HG02642 (cell line): ENCODE measurements at regions not wholly inside any gene's neighbourhood (a gene's known extent, or its start where the extent isn't known, plus 50 kb on each side); places are given as distances from the start of the nearest gene placed in this dataset.

ENCODE experiments used
- ATAC-seq: cut with Tn5 transposase; IDR thresholded peaks from one replicate; pipeline ENCODE4 v1.9.1; 2021; ENCODE audit warnings: mild to moderate bottlenecking; ENCODE audit not compliant: unreplicated experiment, poor library complexity

GRCh38 chr2:194618432-194618831, 1038.6 kb upstream of the SLC39A10 start:
- no peak for ATAC-seq

- ATAC-seq, result peak; percentile 80
These were observed 1040.7 kb upstream of the SLC39A10 start for GRCh38 chr2:194616334-194616733.

GRCh38 chr2:194610297-194610696, 1046.7 kb upstream of the SLC39A10 start:
- no peak for ATAC-seq

- ATAC-seq, result no peak
These were observed 1053.6 kb upstream of the SLC39A10 start for GRCh38 chr2:194603429-194603828.

DNA sequence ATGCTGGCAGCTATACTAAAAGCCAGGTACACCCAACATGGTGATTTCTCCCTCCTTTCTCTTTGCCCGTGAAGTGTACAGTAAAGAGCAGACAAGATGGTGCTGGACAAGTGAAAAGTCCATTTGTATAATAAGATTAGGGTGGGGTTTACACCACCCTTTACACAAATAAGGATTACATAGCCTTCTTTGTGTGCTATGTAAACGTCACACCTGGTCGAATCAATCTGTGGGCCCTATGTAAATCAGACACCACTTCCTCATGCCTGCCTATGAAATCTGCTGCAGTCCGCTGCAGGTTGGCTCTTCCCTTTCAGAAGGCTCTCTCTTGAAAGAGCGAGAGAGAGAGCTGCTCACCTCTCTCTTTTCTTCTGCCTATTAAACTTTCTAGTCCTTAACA, 1054.3 kb upstream of the SLC39A10 start:
- ATAC-seq, result no peak

GRCh38 chr2:194591192-194591591, 1065.8 kb upstream of the SLC39A10 start:
- ATAC-seq, result no peak

DNA sequence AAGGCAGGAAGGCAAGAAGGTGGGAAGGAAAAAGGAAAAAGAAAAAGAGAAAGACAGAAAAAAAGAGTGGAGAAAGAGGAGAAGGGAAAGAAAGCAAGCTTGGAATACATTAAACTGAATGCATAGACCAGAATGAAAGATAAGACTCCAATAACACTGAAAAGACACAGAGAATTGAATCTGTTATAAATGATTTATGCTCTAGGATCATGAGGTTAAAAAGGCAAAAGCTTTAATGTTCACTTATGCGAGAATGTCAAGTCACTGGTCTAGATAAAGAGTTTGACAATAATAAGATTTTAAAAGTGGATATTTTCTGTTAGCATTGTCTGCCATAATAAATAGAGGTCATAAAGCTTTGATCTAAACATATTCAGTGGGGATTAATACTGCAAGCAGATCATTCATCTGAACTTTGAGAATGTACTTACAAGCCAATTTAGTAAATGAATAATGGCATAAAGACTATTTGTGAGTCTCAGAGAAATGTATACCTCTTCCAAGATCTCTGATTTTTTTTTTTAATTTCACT, 1069.2 kb upstream of the SLC39A10 start:
- no peak for ATAC-seq

GRCh38 chr2:194567661-194568017, 1089.4 kb upstream of the SLC39A10 start:
- ATAC-seq, result peak; percentile 54

DNA sequence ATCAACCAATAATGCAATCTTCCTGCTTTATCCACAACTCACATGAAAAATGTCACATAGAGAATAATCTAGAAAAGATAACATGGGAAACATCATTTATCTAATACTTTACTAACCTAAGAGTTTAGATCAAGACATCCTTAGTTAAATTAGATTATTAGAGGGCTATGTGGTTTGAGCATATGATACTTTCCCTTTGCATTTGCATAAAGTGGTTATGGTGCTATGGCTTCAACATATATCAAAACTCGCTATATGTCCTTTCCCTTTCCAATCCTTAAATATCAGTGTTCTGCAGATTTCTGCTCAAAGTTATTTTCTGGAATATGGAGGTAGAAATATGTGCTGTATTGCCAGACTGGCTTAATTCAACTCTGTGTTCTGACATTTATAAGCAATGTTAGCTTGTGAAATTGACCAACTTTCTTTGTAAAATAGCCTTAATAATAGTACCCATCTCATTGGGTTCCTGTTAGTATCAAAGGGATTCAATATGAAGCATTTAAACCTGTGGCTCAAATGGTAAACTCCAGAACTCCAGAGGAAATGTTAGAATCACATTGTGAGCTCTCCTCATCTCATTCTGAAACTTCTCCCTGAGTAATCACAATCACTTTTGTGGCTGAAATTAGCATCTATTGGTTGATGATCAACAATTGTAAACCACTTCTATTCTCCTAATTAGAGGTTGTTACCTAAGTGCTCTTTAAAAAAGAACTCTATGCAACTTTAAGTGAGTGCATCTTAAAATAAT, 1089.9 kb upstream of the SLC39A10 start:
- ATAC-seq, result peak; percentile 93

- no peak for ATAC-seq
These were observed 1092.6 kb upstream of the SLC39A10 start for GRCh38 chr2:194564422-194564821.

DNA sequence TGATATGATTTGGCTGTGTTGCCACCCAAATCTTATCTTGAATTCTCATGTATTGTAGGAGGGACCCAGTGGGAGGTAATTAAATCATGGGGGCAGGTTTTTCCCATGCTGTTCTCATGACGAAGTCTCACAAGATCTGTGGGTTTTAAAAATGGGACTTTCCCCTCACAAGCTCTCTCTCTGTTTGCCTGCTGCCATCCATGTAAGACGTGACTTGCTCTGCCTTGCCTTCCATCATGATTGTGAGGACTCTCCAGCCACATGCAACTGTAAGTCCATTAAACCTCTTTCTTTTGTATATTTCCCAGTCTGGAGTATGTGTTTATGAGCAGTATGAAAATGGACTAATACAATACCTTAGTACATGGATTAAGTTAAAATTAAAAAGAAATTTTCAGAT, 1094.7 kb upstream of the SLC39A10 start:
- ATAC-seq, result no peak

DNA sequence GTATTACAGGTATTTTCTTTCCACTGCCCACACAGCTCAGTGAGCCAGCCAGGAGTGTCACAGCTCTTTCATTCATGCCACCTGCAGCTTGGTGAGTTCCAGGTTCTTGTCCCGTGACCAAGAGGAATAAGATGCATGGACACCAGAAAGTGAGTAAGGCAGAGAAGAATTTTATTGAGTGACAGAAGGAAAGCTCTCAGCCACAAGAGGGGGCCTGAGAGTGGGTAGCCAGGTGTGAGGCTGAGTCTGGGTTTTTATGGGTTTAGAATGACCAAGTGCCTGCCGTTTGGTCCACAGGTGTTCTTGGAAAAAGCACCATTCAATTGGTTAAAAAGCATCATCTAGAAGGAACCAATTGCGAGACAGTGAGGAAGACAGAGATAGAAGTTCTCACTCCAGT, 1097.1 kb upstream of the SLC39A10 start:
- no peak for ATAC-seq

- no peak for ATAC-seq
These were observed 1097.5 kb upstream of the SLC39A10 start for GRCh38 chr2:194559523-194559922.

DNA sequence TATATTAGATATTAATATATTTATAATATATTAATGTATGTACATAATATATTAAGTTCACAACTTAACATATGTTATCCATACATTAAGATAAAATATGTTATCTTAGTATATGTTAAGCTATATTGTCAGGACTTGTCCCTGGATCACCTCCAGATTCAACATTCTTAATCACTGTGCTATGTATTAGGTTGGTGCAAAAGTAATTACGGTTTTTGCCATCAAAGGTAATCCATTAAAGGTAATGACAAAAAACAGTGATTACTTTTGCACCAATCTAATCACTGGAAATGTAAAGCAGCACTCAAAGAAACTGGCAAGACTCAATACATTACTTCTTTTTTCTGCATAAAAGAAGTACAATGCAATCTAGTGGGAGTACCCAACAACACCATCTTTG, 1099.0 kb upstream of the SLC39A10 start:
- no peak for ATAC-seq

DNA sequence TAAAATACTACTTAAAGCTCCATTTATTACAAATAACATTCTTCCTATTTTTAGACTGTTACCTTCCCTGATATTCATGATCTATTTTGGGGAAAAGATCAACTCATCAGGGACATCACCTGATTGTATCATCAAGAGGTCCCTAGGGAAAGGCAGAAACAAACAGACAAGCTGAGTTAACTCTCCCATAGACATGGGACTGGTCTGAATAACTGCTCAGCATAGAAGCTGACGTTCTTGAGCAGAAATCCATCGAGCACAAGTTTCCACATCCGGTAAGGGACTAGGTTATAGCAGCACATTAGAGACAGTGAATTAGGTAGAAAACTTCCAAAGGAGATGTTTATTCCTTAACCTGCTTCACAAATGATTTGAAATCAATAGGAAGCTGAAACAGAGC, 1100.4 kb upstream of the SLC39A10 start:
- ATAC-seq, result no peak

GRCh38 chr2:194553980-194554379, 1103.0 kb upstream of the SLC39A10 start:
- ATAC-seq, result no peak

DNA sequence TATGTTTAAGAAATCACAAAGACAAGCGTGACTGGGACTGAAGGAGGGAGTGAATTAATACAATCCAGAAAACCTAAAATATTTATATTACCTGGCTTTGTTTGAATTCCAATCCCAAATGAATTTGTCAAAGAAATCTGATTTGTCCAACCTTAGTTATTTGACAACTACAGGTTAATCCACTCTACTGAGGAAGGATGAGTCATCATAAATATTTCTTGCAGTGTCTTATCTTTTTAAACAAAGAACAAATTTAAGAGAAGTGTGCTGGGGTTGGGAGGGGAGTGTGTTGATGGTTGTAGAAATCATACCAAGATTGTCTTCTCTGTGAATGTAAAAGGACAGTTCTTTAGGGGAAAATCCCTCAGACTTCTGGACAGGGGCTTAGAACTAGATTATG, 1106.3 kb upstream of the SLC39A10 start:
- no peak for ATAC-seq

GRCh38 chr2:194549387-194549786, 1107.6 kb upstream of the SLC39A10 start:
- ATAC-seq, result no peak

DNA sequence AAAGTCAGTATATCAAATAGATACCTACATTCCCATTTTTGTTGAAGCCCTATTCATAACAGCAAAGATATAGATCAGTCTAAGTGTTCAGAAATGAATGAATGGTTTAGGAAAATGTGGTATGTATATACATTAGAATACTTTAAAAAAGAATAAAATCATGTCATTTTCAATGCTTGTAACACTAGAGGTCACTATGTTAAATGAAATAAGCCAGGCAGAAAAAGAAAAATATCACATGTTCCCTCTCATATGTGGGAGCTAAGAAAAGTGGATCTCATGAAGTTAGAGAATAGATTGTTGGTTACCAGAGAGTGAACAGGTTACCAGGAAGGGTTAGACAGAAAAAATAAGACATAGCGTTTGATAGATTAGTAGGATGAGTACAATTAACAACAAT, 1111.0 kb upstream of the SLC39A10 start:
- no peak for ATAC-seq

GRCh38 chr2:194539425-194539824, 1117.6 kb upstream of the SLC39A10 start:
- no peak for ATAC-seq

DNA sequence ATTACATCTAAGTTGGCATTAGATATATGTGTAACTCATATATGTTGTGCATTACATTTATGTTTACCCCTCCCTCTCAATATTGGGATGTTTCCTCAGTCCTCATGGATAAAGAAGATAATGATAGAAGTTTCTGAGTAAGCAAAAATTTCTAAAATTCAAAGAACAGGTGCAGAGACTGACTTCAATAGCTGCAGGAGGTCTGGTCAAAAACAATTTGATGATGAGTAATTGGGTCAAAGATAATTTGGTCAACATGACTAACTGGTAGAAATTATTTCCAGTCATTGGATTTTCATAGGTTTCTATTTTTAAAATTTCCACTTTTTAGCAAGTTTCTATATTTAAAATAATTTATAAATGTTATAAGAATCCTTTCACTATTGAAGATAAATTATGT, 1130.9 kb upstream of the SLC39A10 start:
- ATAC-seq, result no peak

- no peak for ATAC-seq
These were observed 1142.7 kb upstream of the SLC39A10 start for GRCh38 chr2:194514281-194514680.
